NK-92 (cell line): ENCODE measurements at regions not wholly inside any gene's neighbourhood (a gene's known extent, or its start where the extent isn't known, plus 50 kb on each side); places are given as distances from the start of the nearest gene placed in this dataset.
"Not testable (repeated sequence)": the region's sequence is repeated elsewhere in the genome, so short reads cannot be mapped to it uniquely, and the experiment has no call there.

Experiments
- DNase-seq: peaks from one replicate; lab custom pipeline; 2025; ENCODE audit not compliant: unreplicated experiment; lab: John Stamatoyannopoulos, UW

DNA sequence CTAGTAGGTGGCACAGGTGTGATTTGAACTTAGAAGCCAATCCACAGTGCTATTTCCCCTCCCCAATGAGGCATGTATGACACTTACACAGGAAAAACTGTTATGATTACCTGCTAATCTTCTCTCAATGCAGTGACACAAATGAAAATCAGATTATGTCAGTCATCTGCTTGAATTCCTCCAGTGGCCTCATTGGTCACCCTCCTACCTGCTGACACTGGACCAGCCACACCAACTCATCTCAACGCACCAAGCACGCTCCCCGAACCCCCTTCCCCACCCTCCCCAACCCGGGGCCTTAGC, 82.2 kb upstream of the SEC11C start:
- no peak for DNase-seq

DNA sequence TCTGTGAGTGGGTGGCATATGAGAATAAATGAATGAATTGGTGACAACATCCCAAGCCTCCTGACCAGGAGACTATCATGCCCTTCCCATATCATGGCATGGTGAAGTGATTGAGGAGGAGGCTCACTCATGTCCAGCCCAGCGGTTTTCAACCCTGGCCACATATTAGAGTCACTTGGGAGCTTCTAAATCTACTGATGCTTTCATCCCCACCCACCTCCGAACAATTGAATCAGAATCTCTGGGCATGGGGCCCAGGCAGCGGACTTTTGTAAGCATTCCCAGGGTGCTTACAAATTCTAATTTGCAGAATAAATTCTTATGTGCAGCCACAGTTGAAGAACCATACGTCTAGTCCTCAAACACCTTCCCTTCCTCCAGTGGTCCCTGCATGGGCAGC, 81.7 kb upstream of the SEC11C start:
- no peak for DNase-seq

DNA sequence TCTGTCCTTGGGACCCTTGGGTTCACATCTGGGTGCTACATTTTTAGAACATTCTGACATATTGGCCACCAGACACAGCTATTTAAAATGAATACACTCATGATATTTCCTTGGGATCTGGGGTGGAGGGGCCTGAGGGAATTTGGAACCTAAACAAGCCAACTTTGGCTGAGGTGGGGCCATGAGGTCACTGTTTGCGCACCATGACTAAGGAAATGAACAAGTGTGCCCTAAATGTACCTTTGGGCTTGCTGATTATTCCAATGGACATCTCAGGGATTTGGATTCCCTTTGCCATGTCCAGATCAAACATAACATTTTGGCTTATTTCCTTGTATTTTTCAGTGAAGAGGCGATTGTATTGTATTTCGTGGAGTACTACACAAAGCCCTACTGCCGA, 80.5 kb upstream of the SEC11C start:
- DNase-seq: no peak

DNA sequence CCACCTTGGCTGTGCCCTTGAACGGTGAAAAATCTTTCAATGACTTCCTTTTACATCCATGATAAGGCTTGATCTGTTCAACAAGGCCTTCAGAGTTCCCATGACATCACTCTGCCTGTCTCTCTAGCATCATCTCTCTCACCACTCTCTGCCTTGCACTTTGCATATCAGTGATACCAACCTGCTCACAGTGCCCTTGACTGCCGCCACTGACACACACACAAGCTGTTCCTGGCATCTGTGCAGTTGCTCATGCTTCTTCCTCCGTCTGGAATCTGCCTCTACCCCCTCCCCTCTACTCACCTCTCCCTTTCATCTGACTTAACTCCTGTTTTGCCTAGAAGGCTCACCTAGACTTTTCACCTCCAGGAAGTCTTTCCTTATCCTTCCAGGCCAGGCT, 79.1 kb upstream of the SEC11C start:
- DNase-seq: no peak

DNA sequence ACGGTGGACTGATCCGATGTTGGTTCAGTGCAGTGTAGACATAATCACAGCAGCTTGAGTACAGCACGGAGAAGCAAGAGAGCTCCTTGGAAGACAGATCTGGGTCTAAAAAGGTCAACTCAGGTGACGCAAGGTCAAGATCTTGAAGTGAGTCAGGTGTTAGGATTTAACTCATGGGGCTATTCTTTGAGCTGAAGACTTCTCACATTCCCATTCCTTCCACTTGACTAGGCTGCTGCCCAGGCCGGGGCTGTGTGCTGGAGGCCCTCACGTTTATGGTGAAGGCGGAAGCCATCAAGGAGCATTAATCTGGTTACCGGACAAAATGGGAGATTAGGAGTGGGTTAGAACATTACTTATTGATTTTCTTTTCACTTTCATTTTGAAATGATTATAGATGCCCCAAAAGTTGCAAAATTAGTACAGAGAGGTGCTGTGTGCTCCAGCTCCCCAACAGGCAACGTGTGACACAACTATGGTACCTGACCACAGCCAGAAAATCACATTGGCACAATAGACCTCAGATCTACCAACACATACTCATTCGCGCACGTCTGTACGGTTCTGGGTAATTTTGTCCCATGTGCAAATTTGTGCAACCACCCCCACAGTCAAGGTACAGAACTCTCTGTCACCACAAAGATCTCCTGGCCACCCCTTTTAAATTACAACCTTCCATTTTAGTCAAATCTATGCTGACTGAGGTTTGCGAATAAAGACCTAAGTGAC, 77.6 kb upstream of the SEC11C start:
- DNase-seq: no peak

DNA sequence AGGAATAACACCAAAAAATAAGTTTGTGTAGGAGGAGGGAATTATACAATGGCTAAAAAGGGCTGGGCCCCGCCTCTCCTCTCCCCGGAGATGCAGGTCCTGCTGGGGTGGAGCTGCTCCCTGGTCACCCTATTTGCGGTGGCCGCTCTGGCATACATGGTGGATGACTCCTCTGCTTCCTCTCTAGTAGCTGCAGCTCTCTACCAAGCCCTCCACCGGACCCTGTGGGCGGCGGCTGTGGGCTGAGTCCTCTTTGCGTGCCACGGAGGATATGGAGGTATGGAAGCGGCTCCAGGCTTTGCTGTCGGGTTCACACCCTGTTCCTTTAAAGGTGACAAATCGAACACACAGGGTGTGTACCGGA, 77.1 kb upstream of the SEC11C start:
- no peak for DNase-seq

DNA sequence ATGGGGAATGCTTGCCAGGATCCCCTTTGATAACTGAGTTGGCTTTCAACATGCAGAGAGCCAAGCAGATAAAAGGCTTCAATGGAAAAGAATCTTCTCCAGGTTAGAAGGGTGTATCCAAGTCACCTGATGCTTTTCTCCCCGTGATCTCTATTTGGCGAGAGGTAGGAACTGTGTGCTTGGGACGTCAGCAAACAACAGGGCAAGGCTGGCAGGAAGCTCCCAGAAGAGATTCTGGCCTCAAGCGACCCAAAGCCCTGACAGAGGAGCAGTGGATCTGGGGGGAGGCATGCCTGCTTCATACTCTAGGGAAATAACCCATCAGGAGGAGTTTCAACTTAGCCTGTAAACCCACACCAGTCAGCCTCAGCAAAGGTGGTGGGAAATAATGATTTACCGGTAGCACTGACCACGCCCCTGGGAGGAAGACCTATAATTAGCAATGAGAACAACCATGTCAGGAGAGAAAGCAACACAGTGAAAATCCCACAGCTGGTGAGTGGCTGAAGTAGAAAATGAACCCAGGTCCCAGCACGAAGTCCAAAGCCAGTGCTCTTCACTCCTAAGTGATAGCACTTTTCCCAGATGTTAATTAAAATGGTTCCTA, 76.3 kb upstream of the SEC11C start:
- no peak for DNase-seq

DNA sequence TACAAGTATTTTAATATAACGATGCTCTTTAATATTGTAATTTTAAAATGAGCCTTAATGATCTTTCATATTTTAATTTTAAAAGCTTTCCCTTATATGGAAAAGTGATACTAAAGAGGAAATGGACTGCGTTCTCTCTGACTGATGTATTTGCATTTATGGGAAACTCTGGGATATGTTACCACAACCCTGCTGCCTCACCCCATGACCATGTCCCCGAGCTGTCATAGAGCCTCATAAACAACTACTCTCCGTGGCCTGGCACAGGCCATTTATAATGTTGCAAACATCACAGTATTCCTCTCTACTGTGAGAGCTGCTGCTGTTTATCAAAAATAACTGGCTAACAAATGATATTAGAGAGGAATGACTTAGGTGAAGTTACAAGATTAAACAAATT, 75.8 kb upstream of the SEC11C start:
- no peak for DNase-seq

DNA sequence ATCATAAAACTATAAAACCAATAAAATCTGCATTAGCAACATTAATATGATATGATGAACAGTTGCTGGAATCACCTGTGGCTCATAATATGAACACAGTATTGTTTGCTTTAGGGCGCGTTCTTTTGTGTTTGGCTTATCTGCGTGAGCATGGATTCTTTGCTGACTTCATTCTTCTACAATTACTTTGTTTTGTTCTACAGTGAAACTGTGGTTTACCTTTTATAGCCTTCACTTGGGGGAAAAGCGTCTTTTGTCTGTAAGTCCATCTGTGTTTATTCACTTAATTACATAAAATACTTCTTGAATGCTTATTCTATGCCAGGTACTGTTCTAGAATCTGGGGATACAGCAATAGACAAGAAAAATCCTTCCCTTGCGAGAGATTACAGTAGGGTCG, 74.0 kb upstream of the SEC11C start:
- no peak for DNase-seq

DNA sequence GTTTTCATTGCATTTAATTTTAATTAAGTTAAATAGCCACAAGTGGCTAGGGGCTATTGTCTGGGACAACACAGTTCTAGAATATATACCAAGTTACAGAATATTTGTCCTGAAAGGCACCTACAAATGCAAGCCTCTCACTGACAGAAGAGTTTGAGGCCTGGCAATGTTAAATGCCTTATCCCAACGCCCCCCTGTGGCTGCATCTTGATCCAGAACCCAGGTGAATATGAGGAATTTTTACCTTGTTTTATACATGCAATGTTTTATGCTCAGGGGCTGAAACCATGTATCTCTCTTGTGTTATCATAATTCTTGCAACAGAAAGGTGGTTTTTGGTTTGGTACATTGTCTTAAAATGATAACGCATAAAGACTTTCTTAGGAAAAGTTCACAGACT, 71.8 kb upstream of the SEC11C start:
- DNase-seq: no peak

DNA sequence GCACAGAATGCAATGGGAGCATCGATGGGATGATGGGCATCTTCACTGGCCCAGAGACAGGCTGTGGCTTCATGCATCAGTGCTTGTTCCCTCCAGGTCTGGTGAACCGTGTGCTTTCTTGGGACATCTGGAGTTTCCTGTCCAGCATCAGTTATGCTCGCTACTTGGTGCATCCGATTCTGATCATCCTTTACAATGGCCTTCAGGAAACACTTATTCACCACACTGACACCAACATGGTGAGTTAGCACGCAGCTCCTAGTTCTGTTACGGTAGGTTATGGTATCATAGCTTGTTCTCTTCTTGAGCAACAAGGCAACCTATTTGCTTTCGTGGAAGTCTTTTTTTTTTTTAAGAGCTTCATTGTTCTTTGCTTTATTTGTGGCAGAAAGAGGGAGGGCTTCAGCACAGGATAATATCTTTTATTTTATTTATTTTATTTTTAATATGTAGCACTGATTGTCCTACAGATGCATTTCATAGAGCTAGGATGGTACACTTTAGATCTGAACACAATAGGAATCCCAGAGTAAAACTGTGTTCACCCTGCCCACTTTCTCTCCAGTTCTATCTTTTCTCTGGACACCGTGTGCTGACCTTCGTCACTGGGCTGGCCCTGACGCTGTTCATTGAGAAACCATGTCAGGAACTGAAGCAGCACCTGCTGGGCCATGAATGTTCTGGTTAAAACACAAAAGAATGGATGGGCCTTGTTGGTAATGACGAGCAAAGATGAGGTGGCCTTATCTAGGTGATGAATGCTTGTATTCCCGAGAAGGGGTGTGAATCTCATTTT, 71.2 kb upstream of the SEC11C start:
- DNase-seq: no peak

DNA sequence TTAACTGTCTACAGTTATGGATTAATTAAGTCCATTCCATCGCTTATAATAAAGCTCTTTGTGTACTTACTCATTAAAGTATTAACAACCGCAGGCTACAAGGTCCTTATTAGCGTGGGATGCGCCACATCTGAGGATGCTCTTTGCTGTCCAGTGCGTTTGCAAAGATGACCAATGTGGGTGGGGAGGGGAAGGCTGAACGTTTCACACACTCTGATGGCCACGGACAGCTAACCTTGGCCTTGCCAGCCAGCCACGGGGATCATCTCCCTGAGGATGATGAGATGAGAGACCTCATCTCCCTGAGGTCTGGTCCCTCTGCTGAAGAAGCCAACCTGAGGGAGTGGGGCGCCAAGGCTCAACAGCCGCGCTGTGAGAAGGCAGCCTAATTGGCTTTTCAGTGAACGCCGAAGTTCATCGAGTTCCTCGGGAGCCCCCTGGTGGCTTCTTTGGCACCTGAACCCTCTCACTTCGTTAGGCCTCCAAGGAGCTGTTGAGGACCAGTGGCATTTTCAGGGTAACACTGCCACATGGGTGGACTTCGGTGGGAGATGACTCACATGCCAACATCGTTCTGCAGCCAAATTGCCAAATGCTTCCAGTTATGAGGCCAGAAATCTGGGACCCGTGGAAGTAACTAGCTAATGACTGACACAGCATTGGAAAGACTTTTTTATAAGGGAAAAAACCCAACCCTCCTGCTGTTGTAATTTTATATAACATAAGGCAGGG, 69.3 kb upstream of the SEC11C start:
- DNase-seq: peak; percentile 25

DNA sequence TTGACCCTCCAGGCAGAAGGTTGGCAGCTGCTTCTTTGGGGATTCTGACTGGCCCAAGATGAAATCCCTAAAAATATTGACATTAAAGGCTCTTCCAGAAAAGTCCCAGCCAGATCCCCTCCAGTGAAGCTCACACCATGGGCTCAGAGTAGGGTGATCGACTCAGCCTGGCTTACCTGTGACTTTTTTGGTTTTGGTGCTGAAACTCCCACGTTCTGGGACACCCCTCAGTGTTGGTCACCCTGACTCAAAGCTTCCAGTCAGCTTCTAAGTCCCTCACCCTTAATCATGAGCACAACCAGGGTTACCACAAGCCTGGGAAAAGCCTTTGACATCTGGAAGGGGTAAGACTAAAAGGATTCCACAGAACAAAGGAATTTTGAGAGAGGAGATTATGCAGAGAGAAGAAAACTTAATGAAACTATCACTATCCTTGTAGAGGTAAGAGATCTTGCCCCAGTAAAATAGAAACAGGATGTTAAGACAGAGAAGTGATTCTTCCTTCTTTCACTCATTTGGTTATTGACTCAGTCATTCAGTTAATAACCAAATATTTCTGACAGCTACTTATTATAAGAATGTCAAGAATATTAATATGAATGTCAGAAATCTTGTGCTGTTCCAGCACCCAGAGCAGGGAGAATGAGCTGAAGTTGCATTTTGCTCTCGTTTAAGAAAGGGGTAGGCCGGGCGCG, 66.8 kb upstream of the SEC11C start:
- DNase-seq: no peak

DNA sequence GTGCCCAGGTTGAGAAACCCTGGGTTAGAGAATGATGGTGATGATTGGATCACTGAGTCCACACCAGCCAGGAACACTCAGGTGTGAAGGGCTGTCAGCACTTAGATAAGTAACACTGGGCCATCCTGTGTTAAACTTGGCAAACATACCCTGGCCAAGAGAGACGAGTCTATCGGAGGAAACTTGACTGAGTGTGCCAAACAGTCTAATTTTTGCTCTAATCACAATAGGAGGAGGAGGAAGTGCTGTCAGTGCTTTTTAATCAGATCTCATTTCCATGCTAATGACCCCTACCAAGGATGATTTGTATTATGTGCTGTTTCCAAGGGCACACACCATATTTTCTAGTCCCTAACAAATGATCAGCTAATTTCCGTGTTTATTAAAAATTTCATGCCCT, 63.8 kb upstream of the SEC11C start:
- DNase-seq: no peak

DNA sequence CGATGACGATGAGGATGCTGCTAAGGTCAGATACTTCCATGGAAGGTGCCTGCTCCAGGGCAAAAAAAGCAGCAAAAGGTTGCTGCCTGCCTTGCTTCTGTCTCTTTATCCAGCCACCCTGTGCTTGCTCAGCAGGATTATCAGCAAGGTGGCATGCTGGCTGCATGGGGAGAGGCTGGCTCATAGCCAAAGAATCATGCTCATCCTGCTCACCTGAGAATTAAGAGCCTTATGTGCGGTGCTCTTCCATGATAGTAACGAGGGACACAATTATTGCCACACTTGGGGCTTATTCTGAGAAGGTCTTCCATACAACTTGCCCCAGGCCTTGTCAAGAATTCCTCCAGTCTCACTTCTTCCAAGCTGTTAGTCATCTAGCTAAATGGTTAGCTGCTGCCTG, 60.4 kb upstream of the SEC11C start:
- no peak for DNase-seq

DNA sequence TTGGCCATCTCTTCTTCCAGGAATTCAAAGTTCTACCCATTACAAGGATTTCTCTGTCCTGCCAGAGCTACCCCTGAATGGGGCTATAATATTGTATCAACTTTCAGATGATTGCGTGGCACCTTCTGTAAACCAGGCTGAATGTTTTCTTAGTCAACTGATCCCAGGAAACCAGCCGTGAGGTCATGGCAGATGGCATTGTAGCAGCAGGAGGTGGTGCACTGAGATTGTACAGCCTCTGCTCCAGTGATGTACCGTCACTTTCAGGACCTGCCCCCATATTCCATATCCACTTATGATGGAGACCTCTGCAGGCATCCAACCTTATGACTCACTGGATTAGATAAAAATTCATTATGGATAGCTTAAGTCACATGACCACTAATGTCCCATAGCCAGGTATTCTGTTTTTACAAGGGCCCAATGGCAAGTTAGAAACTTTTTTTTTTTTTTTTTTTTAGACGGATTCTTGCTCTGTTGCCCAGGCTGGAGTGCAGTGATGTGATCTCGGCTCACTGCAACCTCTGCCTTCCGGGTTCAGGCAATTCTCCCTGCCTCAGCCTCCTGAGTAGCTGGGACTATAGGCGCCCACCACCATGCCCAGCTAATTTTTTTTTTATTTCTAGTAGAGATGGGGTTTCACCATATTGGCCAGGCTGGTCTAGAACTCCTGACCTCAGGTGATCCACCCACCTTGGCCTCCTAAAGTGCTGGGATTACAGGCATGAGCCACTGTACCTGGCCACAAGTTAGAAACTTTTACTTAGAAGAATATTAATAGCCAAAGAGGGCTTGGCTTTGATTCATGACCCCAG, 59.8 kb upstream of the SEC11C start:
- DNase-seq: not testable (repeated sequence)

DNA sequence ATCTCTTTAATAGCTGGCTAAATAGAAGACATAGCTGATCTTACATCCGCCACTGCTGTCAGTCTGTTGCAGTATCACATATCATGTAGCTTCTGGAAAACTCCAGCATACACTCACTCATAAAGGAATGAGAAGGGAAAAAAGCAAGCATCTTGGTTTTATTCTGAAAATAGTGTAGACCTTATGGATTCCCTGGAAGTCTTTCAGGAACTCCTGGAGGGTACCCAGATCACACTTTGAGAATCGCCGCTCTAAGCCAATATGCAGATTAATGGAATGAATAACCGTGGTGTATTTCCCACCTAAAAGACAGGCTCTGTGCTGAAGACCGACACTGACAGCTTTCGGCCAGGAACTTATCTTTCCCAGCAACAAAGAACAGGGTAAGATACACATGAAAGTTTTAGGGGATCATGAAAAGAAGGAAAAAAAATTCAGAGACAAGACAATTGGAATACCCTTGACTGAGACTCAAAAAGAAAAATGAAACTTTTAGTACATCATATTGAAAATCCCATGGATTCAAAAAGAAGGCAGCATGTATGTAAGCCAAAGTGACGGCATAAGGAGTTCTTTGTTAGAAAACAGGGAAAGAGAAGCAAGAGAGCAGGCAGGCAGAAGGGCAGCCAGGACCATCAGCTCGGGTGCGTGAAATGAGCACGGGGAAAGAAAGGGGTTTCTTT, 56.4 kb upstream of the SEC11C start:
- no peak for DNase-seq

DNA sequence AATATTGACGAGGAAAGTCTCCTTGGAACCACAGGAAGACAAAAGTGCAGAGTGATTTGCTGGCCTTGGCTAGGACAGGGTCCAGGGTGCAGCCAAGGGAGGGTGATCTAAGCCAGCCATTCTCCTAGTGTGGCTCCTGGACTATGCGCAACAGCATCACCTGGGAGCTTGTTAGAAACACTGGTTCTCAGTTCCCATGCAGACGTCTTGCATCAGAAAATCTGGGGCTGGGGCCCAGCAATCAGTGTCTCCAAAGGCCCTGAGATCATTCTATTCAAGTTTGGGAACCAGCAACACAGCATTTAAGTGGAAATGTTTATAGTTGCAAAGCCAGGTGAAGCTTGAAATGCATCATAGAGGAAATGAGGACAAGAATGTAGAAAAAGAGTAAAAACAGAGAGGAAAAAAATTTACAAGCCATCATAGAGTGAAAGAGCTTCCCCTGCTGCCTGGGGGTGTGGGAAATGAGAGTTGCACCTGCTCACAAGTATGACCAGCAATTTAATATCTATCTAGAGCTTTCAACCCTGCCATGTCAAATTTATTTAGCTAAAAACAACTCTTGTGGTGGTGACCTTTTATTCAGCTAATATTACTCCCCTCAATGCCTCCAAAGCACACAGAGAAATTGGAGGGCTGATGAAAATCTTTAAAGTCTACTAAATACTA, 54.4 kb upstream of the SEC11C start:
- no peak for DNase-seq

DNA sequence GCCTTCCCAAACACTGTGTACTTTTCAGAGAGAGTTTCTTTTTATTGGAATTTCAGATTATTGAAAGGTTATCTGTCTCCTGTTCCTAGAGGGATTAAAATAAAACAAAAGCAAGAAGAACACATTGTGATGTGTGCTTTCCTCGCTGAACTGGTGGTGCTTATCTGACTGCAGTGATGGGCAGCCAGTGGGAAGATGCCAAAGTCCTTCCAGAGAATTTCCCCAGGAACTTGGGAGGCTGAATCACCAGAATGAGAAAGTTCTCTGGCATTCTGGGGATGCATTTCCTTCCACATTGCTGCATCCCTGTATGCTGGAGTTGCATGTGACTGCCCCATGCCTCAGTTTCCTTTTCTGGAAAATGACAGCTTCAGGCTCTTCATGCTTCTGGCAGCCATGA, 53.9 kb upstream of the SEC11C start:
- DNase-seq: no peak
